Gastroesophageal sphincter (tissue), 4 donors: ENCODE measurements at regions not wholly inside any gene's neighbourhood (a gene's known extent, or its start where the extent isn't known, plus 50 kb on each side); places are given as distances from the start of the nearest gene placed in this dataset.

ENCODE experiments used
- ATAC-seq: fragments of 150-250 bp; one replicate; pipeline ENCODE4 v1.9.1; 2016; ENCODE audit warnings: mild to moderate bottlenecking, moderate library complexity
- H3K27ac ChIP-seq, 4 donors: fragments of 200-600 bp; sonication (generic) in 3 of 4; 1 replicate in 3 of 4; 2 replicates in 1 of 4; pipeline ENCODE4 v1.5.1; 2016 to 2019
- H3K27me3 ChIP-seq: fragments of 200-600 bp; sonication (generic); one replicate; pipeline ENCODE4 v1.5.1; 2019
- H3K36me3 ChIP-seq, 2 donors: fragments of 200-600 bp; sonication (generic); one replicate each; pipeline ENCODE4 v1.5.1; 2019; ENCODE audit warnings: control low read depth in 1 of 2
- H3K4me1 ChIP-seq, 3 donors: fragments of 200-600 bp; sonication (generic); 1 replicate in 2 of 3; 2 replicates in 1 of 3; pipeline ENCODE4 v1.5.1; 2016 to 2019; ENCODE audit warnings: control low read depth in 2 of 3
- H3K4me3 ChIP-seq, 2 donors: fragments of 200-600 bp; sonication (generic); one replicate each; pipeline ENCODE4 v1.5.1; 2019; ENCODE audit warnings: mild to moderate bottlenecking in 1 of 2, moderate library complexity in 1 of 2
- H3K9me3 ChIP-seq, 3 donors: fragments of 200-600 bp; sonication (generic); one replicate each; pipeline ENCODE4 v1.5.1; 2017 to 2019; ENCODE audit warnings: control low read depth in 2 of 3
- CTCF ChIP-seq, 4 experiments: fragments of 200-600 bp in 2 of 4; fragments of 450-650 bp in 2 of 4; sonication (generic) in 1 of 4; IDR thresholded peaks; one replicate each; pipeline ENCODE4 v1.5.1; 2017 to 2019; ENCODE audit warnings: antibody characterized with exemption in 4 of 4, mild to moderate bottlenecking in 2 of 4, moderate library complexity in 2 of 4
- EP300 ChIP-seq: sonication (generic); formaldehyde crosslinking; IDR thresholded peaks from one replicate; pipeline ENCODE4 v1.6.1; 2017; ENCODE audit warnings: antibody characterized with exemption, mild to moderate bottlenecking
- POLR2A ChIP-seq, 2 donors: fragments of 450-650 bp; IDR thresholded peaks; one replicate each; pipeline ENCODE4 v1.6.1; 2017; ENCODE audit warnings: antibody characterized with exemption in 2 of 2, mild to moderate bottlenecking in 2 of 2, moderate library complexity in 1 of 2
- POLR2AphosphoS5 ChIP-seq: sonication (generic); formaldehyde crosslinking; IDR thresholded peaks from one replicate; pipeline ENCODE4 v1.6.1; 2017; ENCODE audit warnings: antibody characterized with exemption
- WGBS, 2 donors: methylation state at CpG; one replicate each; pipeline ENCODE4 v1.1.5; 2018; ENCODE audit warnings: low coverage in 1 of 2; 5-methylcytosine and 5-hydroxymethylcytosine counted together

GRCh38 chr6:100117680-100118079 is 123.7 kb upstream of the MCHR2 start:
- no peak for TF ChIP-seq POLR2A (IDR thresholded peaks at IDR 0.05)
- no peak for TF ChIP-seq POLR2AphosphoS5
- no peak for TF ChIP-seq CTCF (IDR thresholded peaks at IDR 0.05)
- TF ChIP-seq EP300, result no peak
- H3K4me3 ChIP-seq, result no peak overlapping the region
- H3K4me1 ChIP-seq, result no peaks in the 10 kb centered on the region
- no peaks in the 10 kb centered on the region for H3K36me3 ChIP-seq
- H3K27ac ChIP-seq, result no peak overlapping the region
- H3K27me3 ChIP-seq, result no peaks in the 10 kb centered on the region
- WGBS, 2 donors, result 84 to 87% methylated on average over 4 to 5 of the region's 5 CpGs
- no peaks in the 10 kb centered on the region for H3K9me3 ChIP-seq
- ATAC-seq, result no peak

GRCh38 chr6:100116411-100117194 is 122.6 kb upstream of the MCHR2 start:
- Histone ChIP-seq H3K36me3 (no peaks in the 10 kb centered on the region), H3K27ac (no peak overlapping the region), H3K9me3 (no peaks in the 10 kb centered on the region), H3K4me1 (no peaks in the 10 kb centered on the region), H3K4me3 (no peak overlapping the region), H3K27me3 (no peaks in the 10 kb centered on the region)
- ATAC-seq, result no peak
- 20 to 29% methylated on average over 4 of the region's 4 CpGs for WGBS, 2 donors
- peak; percentile 15 to 64 (median 42) for TF ChIP-seq CTCF (IDR thresholded peaks at IDR 0.05)
- no peak for TF ChIP-seq EP300

- no peak for TF ChIP-seq CTCF (IDR thresholded peaks at IDR 0.05)
- no peak for TF ChIP-seq POLR2A (IDR thresholded peaks at IDR 0.05)
- TF ChIP-seq POLR2AphosphoS5, result no peak
- TF ChIP-seq EP300, result no peak
- no peaks in the 10 kb centered on the region for H3K36me3 ChIP-seq
- H3K4me3 ChIP-seq, result no peak overlapping the region
- no peaks in the 10 kb centered on the region for H3K4me1 ChIP-seq
- ATAC-seq, result no peak
- H3K27me3 ChIP-seq, result no peaks in the 10 kb centered on the region
- WGBS, 2 donors, result 60 to 82% methylated on average over 1 of the region's 1 CpG
- H3K9me3 ChIP-seq, result no peaks in the 10 kb centered on the region
- no peak overlapping the region for H3K27ac ChIP-seq
Observed at GRCh38 chr6:100115407-100116101, 121.5 kb upstream of the MCHR2 start.

- H3K27ac ChIP-seq, result no peak overlapping the region
- H3K9me3 ChIP-seq, result no peaks in the 10 kb centered on the region
- 44 to 46% methylated on average over 6 to 8 of the region's 8 CpGs for WGBS, 2 donors
- peaks cover 8% of the 10 kb centered on the region for H3K27me3 ChIP-seq
- ATAC-seq, result no peak
- H3K36me3 ChIP-seq, result no peaks in the 10 kb centered on the region
- H3K4me1 ChIP-seq, result no peaks in the 10 kb centered on the region
- no peak for TF ChIP-seq CTCF (IDR thresholded peaks at IDR 0.05)
- no peak for TF ChIP-seq POLR2AphosphoS5
- no peak for TF ChIP-seq POLR2A (IDR thresholded peaks at IDR 0.05)
- no peak for TF ChIP-seq EP300
- no peak overlapping the region for H3K4me3 ChIP-seq
Observed at GRCh38 chr6:100112855-100113508, 119.0 kb upstream of the MCHR2 start.
